WTC11 (cell line): ENCODE measurements at regions not wholly inside any gene's neighbourhood (a gene's known extent, or its start where the extent isn't known, plus 50 kb on each side); places are given as distances from the start of the nearest gene placed in this dataset.

Experiments used
- ATAC-seq: fragments of 200-7000 bp; cut with Tn5 transposase; 2 replicates; pipeline ENCODE4 v1.10.0; 2021; ENCODE audit warnings: mild to moderate bottlenecking, moderate library complexity
- CTCF ChIA-PET: fragments of 300-600 bp; sonication (Branson Sonifier 250); formaldehyde crosslinking; loops from one replicate; lab custom pipeline; 2021; ENCODE audit warnings: antibody characterized with exemption; lab: Charles Lee
- POLR2A ChIA-PET: fragments of 350-600 bp; sonication (Branson Sonifier 250); formaldehyde crosslinking; loops from one replicate; lab custom pipeline; 2021; ENCODE audit warnings: antibody characterized with exemption; lab: Charles Lee
- DNase-seq: peaks from one replicate; pipeline ENCODE4 v3.0.0; 2021; ENCODE audit warnings: low spot score
- H3K27ac Mint-ChIP-seq: 2 replicates; pipeline ENCODE4 v1.8.0; 2021; ENCODE audit warnings: mixed read lengths
- H3K27me3 Mint-ChIP-seq: 2 replicates; pipeline ENCODE4 v1.8.0; 2021; ENCODE audit warnings: low read depth, mild to moderate bottlenecking, moderate library complexity, mixed read lengths
- H3K36me3 Mint-ChIP-seq: 2 replicates; pipeline ENCODE4 v1.8.0; 2021; ENCODE audit warnings: mixed read lengths
- H3K4me1 Mint-ChIP-seq: 2 replicates; pipeline ENCODE4 v1.8.0; 2022; ENCODE audit warnings: mixed read lengths
- H3K4me3 Mint-ChIP-seq: 2 replicates; pipeline ENCODE4 v1.8.0; 2021; ENCODE audit warnings: mild to moderate bottlenecking, moderate library complexity, mixed read lengths
- H3K9me3 Mint-ChIP-seq: 2 replicates; pipeline ENCODE4 v1.8.0; 2021; ENCODE audit warnings: mixed read lengths
- ATF6 ChIP-seq: sonication (generic); formaldehyde crosslinking; IDR thresholded peaks from 2 replicates; pipeline ENCODE4 v1.8.1; 2023; ENCODE audit warnings: mild to moderate bottlenecking, missing genetic modification reagents
- CBFB ChIP-seq: sonication (generic); formaldehyde crosslinking; IDR thresholded peaks from 2 replicates; pipeline ENCODE4 v1.8.1; 2022; ENCODE audit warnings: mild to moderate bottlenecking, low read depth, missing genetic modification reagents
- CREB1 ChIP-seq: sonication (generic); formaldehyde crosslinking; IDR thresholded peaks from 2 replicates; pipeline ENCODE4 v1.8.0; 2023; ENCODE audit warnings: mild to moderate bottlenecking, missing genetic modification reagents
- E2F4 ChIP-seq: sonication (generic); formaldehyde crosslinking; IDR thresholded peaks from 2 replicates; pipeline ENCODE4 v1.8.1; 2022; ENCODE audit warnings: low read depth, mild to moderate bottlenecking, moderate library complexity, missing genetic modification reagents, borderline replicate concordance
- GABPB1 ChIP-seq: sonication (generic); formaldehyde crosslinking; IDR thresholded peaks from 2 replicates; pipeline ENCODE4 v1.8.1; 2023; ENCODE audit warnings: mild to moderate bottlenecking, missing genetic modification reagents
- JAZF1 ChIP-seq: fragments of 250-450 bp; sonication (Bioruptor Pico); IDR thresholded peaks from 2 replicates; pipeline ENCODE4 v1.9.0; 2021; ENCODE audit warnings: moderate library complexity, mild to moderate bottlenecking, inconsistent platforms
- JUN ChIP-seq: sonication (generic); formaldehyde crosslinking; IDR thresholded peaks from 2 replicates; pipeline ENCODE4 v1.8.0; 2023; ENCODE audit warnings: mild to moderate bottlenecking, missing genetic modification reagents
- MXD4 ChIP-seq: fragments of 250-450 bp; sonication (Bioruptor Pico); IDR thresholded peaks from 2 replicates; pipeline ENCODE4 v1.8.0; 2021; ENCODE audit warnings: mild to moderate bottlenecking, moderate library complexity, borderline replicate concordance
- NFYB ChIP-seq: sonication (generic); formaldehyde crosslinking; conservative IDR thresholded peaks from 2 replicates; pipeline ENCODE4 v1.8.0; 2022; ENCODE audit warnings: low read depth, missing genetic modification reagents
- NR2C2 ChIP-seq: sonication (generic); formaldehyde crosslinking; IDR thresholded peaks from 2 replicates; pipeline ENCODE4 v1.8.0; 2022; ENCODE audit warnings: mild to moderate bottlenecking, missing genetic modification reagents
- OVOL2 ChIP-seq: fragments of 250-450 bp; sonication (Bioruptor Pico); IDR thresholded peaks from 2 replicates; pipeline ENCODE4 v1.9.0; 2021; ENCODE audit warnings: mild to moderate bottlenecking, borderline replicate concordance
- RELA ChIP-seq: sonication (generic); formaldehyde crosslinking; IDR thresholded peaks from 2 replicates; pipeline ENCODE4 v1.8.1; 2022; ENCODE audit warnings: missing genetic modification reagents, mild to moderate bottlenecking, borderline replicate concordance
- SMAD4 ChIP-seq: sonication (generic); formaldehyde crosslinking; IDR thresholded peaks from 2 replicates; pipeline ENCODE4 v1.8.0; 2022; ENCODE audit warnings: mild to moderate bottlenecking, missing genetic modification reagents
- SOX15 ChIP-seq: fragments of 250-450 bp; sonication (Bioruptor Pico); IDR thresholded peaks from 2 replicates; pipeline ENCODE4 v1.9.0; 2021; ENCODE audit warnings: mild to moderate bottlenecking
- TEAD4 ChIP-seq: sonication (generic); formaldehyde crosslinking; IDR thresholded peaks from 2 replicates; pipeline ENCODE4 v1.8.0; 2022; ENCODE audit warnings: mild to moderate bottlenecking, missing genetic modification reagents
- ZMAT4 ChIP-seq: fragments of 250-450 bp; sonication (Bioruptor Pico); IDR thresholded peaks from 2 replicates; pipeline ENCODE4 v1.9.0; 2021; ENCODE audit warnings: mild to moderate bottlenecking
- ZNF138 ChIP-seq: sonication (generic); formaldehyde crosslinking; conservative IDR thresholded peaks from 2 replicates; pipeline ENCODE4 v1.8.1; 2022; ENCODE audit warnings: mild to moderate bottlenecking, moderate library complexity, missing genetic modification reagents
- ZNF219 ChIP-seq: sonication (generic); formaldehyde crosslinking; IDR thresholded peaks from 2 replicates; pipeline ENCODE4 v1.8.0; 2023; ENCODE audit warnings: missing genetic modification reagents, mild to moderate bottlenecking, borderline replicate concordance
- ZNF425 ChIP-seq: fragments of 250-450 bp; sonication (Bioruptor Pico); conservative IDR thresholded peaks from 2 replicates; pipeline ENCODE4 v1.9.0; 2021; ENCODE audit warnings: mild to moderate bottlenecking
- TF ChIP-seq, protein P1 (sequence below): sonication (generic); formaldehyde crosslinking; IDR thresholded peaks from 2 replicates; pipeline ENCODE4 v1.8.1; 2023; ENCODE audit warnings: mild to moderate bottlenecking, missing genetic modification reagents, borderline replicate concordance
- TF ChIP-seq, protein P2 (sequence below): sonication (generic); formaldehyde crosslinking; IDR thresholded peaks from 2 replicates; pipeline ENCODE4 v1.8.1; 2023; ENCODE audit warnings: mild to moderate bottlenecking, missing genetic modification reagents, moderate library complexity

- TF ChIP-seq RELA (CRISPR knock-in tag), result no peak
- TF ChIP-seq TEAD4, result no peak
- TF ChIP-seq JAZF1 (CRISPR knock-in tag), result no peak
- TF ChIP-seq CBFB (CRISPR knock-in tag), result no peak
Observed at GRCh38 chr3:84555629-84556028, 403.2 kb upstream of the CADM2 start (continued).

DNA sequence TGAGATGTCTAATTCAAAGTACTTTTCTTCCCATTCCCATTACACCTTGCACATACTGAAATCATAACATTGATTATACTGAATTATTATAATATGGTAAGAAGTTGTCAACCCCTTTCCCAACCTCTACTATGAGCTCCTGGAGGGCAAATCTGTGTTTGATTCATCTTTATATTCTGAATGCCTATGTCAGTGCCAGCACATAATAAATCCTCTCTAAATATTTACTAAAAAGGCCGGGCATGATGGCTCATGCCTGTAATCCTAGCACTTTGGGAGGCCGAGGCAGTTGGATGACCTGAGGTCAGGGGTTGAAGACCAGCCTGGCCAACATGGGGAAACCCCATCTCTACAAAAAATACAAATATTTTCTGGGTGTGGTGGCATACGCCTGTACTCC is 392.5 kb upstream of the CADM2 start:
- CTCF ChIA-PET, result no interaction called here
- ATAC-seq (no peak), DNase-seq (no peak)
- H3K4me1 Mint-ChIP-seq, result no peaks in the 10 kb centered on the region
- 0 out of 2 replicates have a peak, but pooled peaks cover 3% of the 10 kb centered on the region for H3K36me3 Mint-ChIP-seq
- H3K4me3 Mint-ChIP-seq, result no peak overlapping the region
- no peaks in the 10 kb centered on the region for H3K27me3 Mint-ChIP-seq
- POLR2A ChIA-PET, result no interaction called here
- no peak overlapping the region for H3K27ac Mint-ChIP-seq
- TF ChIP-seq ZNF138 (CRISPR knock-in tag) (no peak), ZNF219 (CRISPR knock-in tag) (no peak), SMAD4 (no peak), GABPB1 (CRISPR knock-in tag) (no peak), JUN (CRISPR knock-in tag) (no peak)
- TF ChIP-seq, all 79 proteins: peak for 0
- H3K9me3 Mint-ChIP-seq, result peaks cover 6% of the 10 kb centered on the region

DNA sequence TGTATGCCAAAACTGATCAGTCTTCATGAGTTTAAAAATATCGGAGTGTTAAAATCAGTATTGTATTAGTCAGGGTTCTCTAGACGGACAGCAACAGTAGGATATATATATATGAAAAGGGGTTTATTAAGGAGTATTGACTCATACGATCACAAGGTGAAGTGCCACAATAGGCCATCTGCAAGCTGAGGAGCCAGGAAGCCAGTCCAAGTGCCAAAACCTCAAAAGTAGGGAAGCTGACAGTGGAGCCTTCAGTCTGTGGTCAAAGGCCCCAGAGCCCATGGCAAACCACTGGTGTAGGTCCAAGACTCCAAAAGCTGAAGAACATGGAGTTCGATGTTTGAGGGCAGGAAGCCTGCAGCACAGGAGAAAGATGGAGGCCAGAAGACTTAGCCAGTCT is 391.0 kb upstream of the CADM2 start:
- Mint-ChIP-seq H3K9me3 (peaks cover 7% of the 10 kb centered on the region; the same call in 1 of the 2 replicates), H3K27ac (no peak overlapping the region), H3K36me3 (no peaks in the 10 kb centered on the region), H3K27me3 (no peaks in the 10 kb centered on the region), H3K4me3 (no peak overlapping the region), H3K4me1 (no peaks in the 10 kb centered on the region)
- TF ChIP-seq ATF6 (no peak), NR2C2 (CRISPR knock-in tag) (no peak), E2F4 (CRISPR knock-in tag) (no peak), OVOL2 (no peak), MXD4 (CRISPR knock-in tag) (no peak), SOX15 (CRISPR knock-in tag) (no peak), NFYB (CRISPR knock-in tag) (no peak), SMAD4 (no peak), CREB1 (CRISPR knock-in tag) (no peak), JUN (CRISPR knock-in tag) (no peak), ZNF425 (CRISPR knock-in tag) (no peak), ZMAT4 (no peak)
- TF ChIP-seq, protein P1, sequence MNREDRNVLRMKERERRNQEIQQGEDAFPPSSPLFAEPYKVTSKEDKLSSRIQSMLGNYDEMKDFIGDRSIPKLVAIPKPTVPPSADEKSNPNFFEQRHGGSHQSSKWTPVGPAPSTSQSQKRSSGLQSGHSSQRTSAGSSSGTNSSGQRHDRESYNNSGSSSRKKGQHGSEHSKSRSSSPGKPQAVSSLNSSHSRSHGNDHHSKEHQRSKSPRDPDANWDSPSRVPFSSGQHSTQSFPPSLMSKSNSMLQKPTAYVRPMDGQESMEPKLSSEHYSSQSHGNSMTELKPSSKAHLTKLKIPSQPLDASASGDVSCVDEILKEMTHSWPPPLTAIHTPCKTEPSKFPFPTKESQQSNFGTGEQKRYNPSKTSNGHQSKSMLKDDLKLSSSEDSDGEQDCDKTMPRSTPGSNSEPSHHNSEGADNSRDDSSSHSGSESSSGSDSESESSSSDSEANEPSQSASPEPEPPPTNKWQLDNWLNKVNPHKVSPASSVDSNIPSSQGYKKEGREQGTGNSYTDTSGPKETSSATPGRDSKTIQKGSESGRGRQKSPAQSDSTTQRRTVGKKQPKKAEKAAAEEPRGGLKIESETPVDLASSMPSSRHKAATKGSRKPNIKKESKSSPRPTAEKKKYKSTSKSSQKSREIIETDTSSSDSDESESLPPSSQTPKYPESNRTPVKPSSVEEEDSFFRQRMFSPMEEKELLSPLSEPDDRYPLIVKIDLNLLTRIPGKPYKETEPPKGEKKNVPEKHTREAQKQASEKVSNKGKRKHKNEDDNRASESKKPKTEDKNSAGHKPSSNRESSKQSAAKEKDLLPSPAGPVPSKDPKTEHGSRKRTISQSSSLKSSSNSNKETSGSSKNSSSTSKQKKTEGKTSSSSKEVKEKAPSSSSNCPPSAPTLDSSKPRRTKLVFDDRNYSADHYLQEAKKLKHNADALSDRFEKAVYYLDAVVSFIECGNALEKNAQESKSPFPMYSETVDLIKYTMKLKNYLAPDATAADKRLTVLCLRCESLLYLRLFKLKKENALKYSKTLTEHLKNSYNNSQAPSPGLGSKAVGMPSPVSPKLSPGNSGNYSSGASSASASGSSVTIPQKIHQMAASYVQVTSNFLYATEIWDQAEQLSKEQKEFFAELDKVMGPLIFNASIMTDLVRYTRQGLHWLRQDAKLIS (CRISPR knock-in tag), result no peak
- TF ChIP-seq, protein P2, sequence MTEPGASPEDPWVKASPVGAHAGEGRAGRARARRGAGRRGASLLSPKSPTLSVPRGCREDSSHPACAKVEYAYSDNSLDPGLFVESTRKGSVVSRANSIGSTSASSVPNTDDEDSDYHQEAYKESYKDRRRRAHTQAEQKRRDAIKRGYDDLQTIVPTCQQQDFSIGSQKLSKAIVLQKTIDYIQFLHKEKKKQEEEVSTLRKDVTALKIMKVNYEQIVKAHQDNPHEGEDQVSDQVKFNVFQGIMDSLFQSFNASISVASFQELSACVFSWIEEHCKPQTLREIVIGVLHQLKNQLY, result no peak
- ATAC-seq (no peak), DNase-seq (no peak)
- POLR2A ChIA-PET, result no interaction called here
- CTCF ChIA-PET, result no interaction called here
